ENCODE measurements at regions not wholly inside any gene's neighbourhood (a gene's known extent, or its start where the extent isn't known, plus 50 kb on each side); places are given as distances from the start of the nearest gene placed in this dataset.

DNA sequence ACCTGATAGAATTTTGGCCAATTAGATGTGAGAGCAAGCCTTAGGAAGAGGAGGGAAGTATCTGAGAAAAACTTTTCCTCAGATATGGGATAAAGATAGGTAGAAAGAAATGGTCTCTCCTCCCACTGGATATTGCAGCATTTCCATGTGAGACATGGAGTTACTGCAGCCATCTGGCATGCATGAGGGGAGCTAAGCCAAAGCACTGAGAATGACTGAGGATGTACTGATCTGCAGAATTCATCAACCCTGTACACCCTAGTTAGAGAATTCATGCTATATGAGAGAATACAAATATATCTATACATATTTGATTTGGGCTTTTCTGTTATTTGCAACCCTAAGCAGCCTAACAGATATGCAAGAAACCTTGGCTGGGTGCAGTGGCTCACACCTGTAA is 52.5 kb upstream of the RPL34 start:
- no peaks in the 10 kb centered on the region for H3K36me3 ChIP-seq
- no peaks in the 10 kb centered on the region for H3K27me3 ChIP-seq
- TF ChIP-seq, protein P1, sequence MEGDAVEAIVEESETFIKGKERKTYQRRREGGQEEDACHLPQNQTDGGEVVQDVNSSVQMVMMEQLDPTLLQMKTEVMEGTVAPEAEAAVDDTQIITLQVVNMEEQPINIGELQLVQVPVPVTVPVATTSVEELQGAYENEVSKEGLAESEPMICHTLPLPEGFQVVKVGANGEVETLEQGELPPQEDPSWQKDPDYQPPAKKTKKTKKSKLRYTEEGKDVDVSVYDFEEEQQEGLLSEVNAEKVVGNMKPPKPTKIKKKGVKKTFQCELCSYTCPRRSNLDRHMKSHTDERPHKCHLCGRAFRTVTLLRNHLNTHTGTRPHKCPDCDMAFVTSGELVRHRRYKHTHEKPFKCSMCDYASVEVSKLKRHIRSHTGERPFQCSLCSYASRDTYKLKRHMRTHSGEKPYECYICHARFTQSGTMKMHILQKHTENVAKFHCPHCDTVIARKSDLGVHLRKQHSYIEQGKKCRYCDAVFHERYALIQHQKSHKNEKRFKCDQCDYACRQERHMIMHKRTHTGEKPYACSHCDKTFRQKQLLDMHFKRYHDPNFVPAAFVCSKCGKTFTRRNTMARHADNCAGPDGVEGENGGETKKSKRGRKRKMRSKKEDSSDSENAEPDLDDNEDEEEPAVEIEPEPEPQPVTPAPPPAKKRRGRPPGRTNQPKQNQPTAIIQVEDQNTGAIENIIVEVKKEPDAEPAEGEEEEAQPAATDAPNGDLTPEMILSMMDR (IDR thresholded peaks at IDR 0.05): no peak
- no peak overlapping the region for H3K4me3 ChIP-seq
- no peak for DNase-seq
- no peaks in the 10 kb centered on the region for H3K4me1 ChIP-seq
- H3K27ac ChIP-seq: no peak overlapping the region
- H3K9me3 ChIP-seq: no peaks in the 10 kb centered on the region

DNA sequence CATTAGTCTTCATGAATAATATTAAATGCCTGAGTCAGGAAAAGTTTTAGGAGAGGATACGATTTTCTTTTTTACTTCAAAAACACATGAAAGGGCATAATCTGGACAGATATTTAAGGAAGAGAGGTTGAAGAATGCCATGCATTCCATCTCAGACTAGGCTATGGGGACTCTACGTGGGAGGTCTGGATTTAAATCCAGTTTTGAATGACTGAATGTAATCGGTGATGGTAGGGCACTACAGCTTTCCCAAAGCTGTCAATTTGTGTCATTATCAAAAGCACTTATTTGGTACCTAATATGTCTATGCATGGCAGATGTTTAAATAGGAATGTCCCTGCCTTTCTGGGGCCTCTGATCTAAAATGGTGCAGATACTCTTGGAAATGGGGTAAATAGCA is 59.3 kb upstream of the RPL34 start:
- Histone ChIP-seq H3K36me3 (no peaks in the 10 kb centered on the region), H3K27me3 (no peaks in the 10 kb centered on the region), H3K4me1 (no peaks in the 10 kb centered on the region), H3K4me3 (no peak overlapping the region), H3K27ac (no peak overlapping the region), H3K9me3 (no peaks in the 10 kb centered on the region)
- DNase-seq: no peak
- TF ChIP-seq, protein P1 (IDR thresholded peaks at IDR 0.05): no peak
- TF ChIP-seq POLR2A (IDR thresholded peaks at IDR 0.05): no peak

DNA sequence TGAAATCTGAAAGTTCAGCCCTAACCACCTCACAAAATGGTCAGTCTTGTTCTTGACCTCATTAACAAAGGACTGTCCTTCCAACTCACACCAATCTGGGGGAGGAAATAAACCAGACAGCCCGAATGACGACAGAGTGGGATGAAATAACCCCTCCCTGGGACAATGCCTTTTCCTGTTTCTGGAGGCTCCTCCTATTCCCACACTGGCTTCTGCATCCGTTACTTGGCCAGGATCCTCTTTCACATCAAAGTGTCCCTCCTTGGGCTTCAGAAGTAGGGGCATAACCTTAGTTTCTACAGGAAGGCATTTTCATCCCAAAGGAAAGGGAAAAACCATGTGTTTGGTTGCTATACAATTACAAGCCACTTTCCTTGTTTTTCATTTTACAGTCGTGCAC is 59.8 kb upstream of the RPL34 start:
- no peak for DNase-seq

DNA sequence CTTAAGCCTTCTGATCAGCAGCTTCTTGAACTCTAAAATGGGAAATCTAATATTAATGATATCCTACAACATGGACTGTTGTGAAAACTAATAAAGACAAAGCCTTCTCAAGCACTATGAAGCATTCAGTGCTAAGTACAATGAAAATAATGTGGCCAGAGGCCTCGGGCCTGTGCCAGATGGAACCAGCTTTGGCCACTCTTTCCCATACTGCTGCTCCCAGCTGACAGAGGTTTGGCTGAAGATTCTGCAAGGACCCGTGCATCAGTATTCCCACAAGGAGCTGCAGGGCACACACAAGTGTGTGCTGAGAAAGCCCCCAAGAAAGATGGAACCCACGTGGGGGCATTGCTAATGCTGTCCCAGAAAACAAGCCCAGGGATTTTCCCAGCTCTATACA is 60.5 kb upstream of the RPL34 start:
- H3K36me3 ChIP-seq: no peaks in the 10 kb centered on the region
- no peak for DNase-seq
- H3K4me3 ChIP-seq: no peak overlapping the region
- no peaks in the 10 kb centered on the region for H3K4me1 ChIP-seq
- no peak overlapping the region for H3K27ac ChIP-seq
- no peaks in the 10 kb centered on the region for H3K9me3 ChIP-seq
- no peak for TF ChIP-seq POLR2A (IDR thresholded peaks at IDR 0.05)
- TF ChIP-seq, protein P1 (IDR thresholded peaks at IDR 0.05): no peak
- H3K27me3 ChIP-seq: no peaks in the 10 kb centered on the region

More for the DNA sequence above, 59.8 kb upstream of the RPL34 start:
- Histone ChIP-seq H3K4me3 (no peak overlapping the region), H3K4me1 (no peaks in the 10 kb centered on the region), H3K27ac (no peak overlapping the region), H3K9me3 (no peaks in the 10 kb centered on the region), H3K36me3 (no peaks in the 10 kb centered on the region), H3K27me3 (no peaks in the 10 kb centered on the region)
- TF ChIP-seq POLR2A (IDR thresholded peaks at IDR 0.05): no peak
- TF ChIP-seq, protein P1 (IDR thresholded peaks at IDR 0.05): no peak

GRCh38 chr4:108559068-108559793 is 61.1 kb upstream of the RPL34 start:
- no peaks in the 10 kb centered on the region for H3K36me3 ChIP-seq
- H3K9me3 ChIP-seq: no peaks in the 10 kb centered on the region
- H3K27ac ChIP-seq: no peak overlapping the region

More at GRCh38 chr4:108559068-108559793, 61.1 kb upstream of the RPL34 start:
- no peak overlapping the region for H3K4me3 ChIP-seq
- TF ChIP-seq, protein P1 (IDR thresholded peaks at IDR 0.05): no peak
- TF ChIP-seq POLR2A (IDR thresholded peaks at IDR 0.05): no peak
- no peak for DNase-seq
- H3K27me3 ChIP-seq: no peaks in the 10 kb centered on the region
- no peaks in the 10 kb centered on the region for H3K4me1 ChIP-seq
